OCI-LY7 (cell line): ENCODE measurements at regions not wholly inside any gene's neighbourhood (a gene's known extent, or its start where the extent isn't known, plus 50 kb on each side); places are given as distances from the start of the nearest gene placed in this dataset.
"Not testable (repeated sequence)": the region's sequence is repeated elsewhere in the genome, so short reads cannot be mapped to it uniquely, and the experiment has no call there.

ENCODE experiments used
- CTCF ChIP-seq: fragments of 200-600 bp; sonication (generic); conservative IDR thresholded peaks from 2 replicates; pipeline ENCODE4 v1.5.1; 2014; ENCODE audit warnings: mild to moderate bottlenecking, antibody characterized with exemption, low read length, moderate library complexity, mixed read lengths
- EZH2phosphoT487 ChIP-seq: fragments of 200-600 bp; sonication (generic); IDR thresholded peaks from 2 replicates; pipeline ENCODE4 v1.6.1; 2018; ENCODE audit warnings: low read depth, borderline replicate concordance, mild to moderate bottlenecking, mixed run types, antibody characterized with exemption, low read length, moderate library complexity, mixed read lengths

- not testable (repeated sequence) for TF ChIP-seq CTCF, EZH2phosphoT487
Measured at GRCh38 chr19:30265918-30266317, 106.3 kb upstream of the ZNF536 start.
